HK-2 (cell line): ENCODE measurements at regions not wholly inside any gene's neighbourhood (a gene's known extent, or its start where the extent isn't known, plus 50 kb on each side); places are given as distances from the start of the nearest gene placed in this dataset.

Source experiments
- DNase-seq: peaks from one replicate; pipeline ENCODE4 v3.0.0-alpha.2; 2018; ENCODE audit not compliant: unreplicated experiment

DNA sequence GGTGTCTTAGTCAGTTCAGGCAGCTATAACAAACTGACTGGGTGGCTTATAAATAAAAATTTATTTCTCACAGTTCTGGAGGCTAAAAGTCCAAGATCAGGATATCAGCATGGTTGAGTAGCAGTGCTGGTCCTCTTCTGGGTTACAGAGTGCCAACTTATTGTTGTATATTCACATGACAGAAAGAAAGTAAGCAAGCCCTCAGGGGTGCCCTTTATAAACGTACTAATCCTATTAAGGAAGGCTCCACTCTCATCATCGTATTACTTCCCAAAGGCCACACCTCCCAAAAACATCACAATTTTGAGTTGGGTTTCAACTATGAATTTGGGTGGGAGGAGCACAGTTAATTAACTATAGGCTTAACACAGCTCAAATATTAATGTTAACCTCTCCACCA, 653.0 kb downstream of the DIPK2A start:
- DNase-seq = no peak

GRCh38 chr3:144626835-144627234, 655.2 kb downstream of the DIPK2A start:
- DNase-seq = no peak

DNA sequence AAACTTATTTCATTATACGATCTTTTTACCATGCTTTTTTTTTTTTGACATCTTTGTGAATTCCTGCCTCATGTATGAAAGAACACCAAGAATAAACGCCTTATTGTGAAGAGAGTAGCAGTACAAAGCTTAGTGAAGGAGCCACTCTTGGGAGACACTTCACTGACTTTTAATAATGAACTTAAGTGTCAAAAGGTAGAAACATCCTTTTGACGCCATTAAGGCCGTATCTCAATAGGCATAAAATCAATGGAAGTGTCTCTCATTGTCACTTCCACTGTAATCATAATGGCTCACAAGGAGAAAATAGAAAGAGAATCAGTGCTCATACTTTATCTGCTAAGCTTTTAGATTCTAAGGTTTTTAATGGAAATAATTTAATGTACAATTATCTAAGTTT, 657.8 kb downstream of the DIPK2A start:
- DNase-seq = no peak

- no peak for DNase-seq
Measured at GRCh38 chr3:144636833-144637232, 665.2 kb downstream of the DIPK2A start.

DNA sequence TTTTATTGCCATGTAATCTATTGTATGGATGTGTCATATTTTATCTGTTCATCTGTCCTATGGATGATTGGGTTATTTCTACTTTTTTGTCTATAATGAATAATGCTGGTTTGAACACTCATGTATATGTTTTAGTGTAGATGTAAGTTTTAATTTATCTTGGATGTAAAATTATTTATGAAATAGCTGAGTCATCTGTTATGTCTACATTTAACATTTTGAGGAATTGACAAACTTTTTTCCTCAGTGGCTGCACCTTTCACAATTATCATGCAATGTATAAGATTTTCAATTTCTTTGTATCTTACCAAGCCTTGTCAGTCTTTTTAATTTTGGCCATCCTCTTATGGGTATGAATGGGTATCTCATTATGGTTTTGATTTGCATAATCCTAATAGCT, 666.4 kb downstream of the DIPK2A start:
- no peak for DNase-seq

GRCh38 chr3:144643771-144644198, 672.2 kb downstream of the DIPK2A start:
- DNase-seq = no peak

GRCh38 chr3:144645300-144645699, 673.7 kb downstream of the DIPK2A start:
- DNase-seq = no peak

- DNase-seq = no peak
Measured at GRCh38 chr3:144650380-144650779, 678.8 kb downstream of the DIPK2A start.

- no peak for DNase-seq
Measured at GRCh38 chr3:144652573-144652972, 681.0 kb downstream of the DIPK2A start.

- no peak for DNase-seq
Measured at GRCh38 chr3:144655423-144655822, 683.8 kb downstream of the DIPK2A start.

GRCh38 chr3:144660186-144660585, 688.6 kb downstream of the DIPK2A start:
- DNase-seq = no peak

GRCh38 chr3:144662729-144663128, 691.1 kb downstream of the DIPK2A start:
- DNase-seq = no peak

DNA sequence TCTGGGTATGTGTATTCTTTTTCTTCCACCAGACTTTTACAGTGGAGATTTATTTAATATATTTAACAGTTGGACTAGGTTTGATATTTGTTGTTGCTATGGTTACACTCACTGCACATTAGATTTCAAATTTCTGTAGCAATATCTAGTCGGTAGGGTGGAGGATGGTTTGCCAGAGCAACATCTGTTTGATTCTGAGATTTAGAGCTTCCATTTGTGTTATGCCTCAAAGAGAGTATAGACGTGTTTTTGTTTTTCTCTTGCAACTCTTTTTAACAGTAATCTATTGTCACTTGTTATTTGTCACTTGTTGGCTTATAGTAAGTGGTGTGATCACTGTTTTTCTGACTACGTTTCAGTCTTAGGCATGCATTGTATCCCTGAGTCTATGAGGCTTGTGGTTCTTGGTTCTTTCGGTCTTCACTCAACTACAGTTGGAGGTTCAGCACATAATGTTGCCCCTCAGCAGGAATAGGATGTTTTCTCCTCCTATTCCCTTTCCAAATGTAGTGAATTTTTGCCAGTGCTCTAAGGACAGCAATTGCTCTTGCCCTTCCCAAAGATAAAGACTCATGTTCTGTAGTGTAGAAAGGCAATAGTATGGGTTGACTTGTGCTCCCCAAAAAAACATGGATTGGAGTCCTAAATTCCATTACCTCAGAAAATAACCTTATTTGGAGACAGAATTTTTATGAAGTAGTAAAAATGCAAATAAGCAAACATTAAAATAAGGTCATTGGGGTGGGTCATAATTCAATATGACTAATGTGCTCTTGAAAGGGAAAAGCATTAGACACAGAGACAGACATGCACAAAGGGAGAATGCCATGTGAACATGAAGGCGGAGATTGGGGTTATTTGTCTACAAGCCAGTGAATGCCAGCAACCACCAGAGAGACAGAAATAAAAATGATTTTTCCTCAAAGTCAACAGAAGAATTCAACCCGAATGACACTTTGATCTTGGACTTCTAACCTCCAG, 692.1 kb downstream of the DIPK2A start:
- no peak for DNase-seq

DNA sequence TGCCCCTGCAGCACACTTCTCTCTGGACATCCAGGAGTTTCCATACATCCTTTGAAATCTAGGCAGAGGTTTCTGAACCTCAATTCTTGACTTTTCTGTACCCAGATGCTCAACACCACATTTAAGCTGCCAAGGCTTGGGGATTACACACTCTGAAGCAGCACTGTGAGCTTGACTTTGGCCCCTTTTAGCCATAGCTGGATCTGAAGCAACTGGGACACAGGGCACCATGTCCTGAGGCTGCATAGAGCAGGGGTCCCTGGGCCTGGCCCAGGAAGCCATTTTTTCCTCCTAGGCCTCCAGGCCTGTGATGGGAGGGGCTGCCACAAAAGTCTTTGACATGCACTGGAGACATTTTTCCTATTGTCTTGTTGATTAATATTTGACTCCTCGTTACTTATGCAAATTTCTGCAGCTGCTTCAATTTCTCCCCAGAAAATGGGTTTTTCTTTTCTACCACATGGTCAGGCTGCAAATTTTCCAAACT, 694.0 kb downstream of the DIPK2A start:
- DNase-seq = no peak

- no peak for DNase-seq
Measured at GRCh38 chr3:144670571-144670970, 698.9 kb downstream of the DIPK2A start.

- no peak for DNase-seq
Measured at GRCh38 chr3:144677103-144677502, 705.5 kb downstream of the DIPK2A start.

GRCh38 chr3:144683065-144683464, 711.4 kb downstream of the DIPK2A start:
- no peak for DNase-seq

DNA sequence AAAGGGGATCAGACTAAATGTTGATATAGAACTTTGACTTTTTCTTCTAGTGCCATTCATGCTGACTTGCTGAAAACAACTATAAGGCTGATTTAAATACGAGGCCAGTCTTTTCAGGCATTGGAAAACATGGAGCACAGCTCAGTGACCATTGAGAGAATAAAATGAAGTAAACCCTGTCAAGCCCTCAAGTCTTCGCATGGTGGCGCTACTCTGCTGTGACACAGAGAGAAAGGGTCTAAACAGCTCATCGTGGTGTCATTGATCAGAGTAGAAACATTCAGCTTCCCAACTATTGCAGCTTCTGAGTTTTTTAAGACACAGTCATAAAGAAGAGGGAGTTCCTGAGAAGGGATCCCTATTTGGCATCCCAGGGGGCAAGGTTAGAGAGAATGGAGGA, 716.2 kb downstream of the DIPK2A start:
- no peak for DNase-seq

- no peak for DNase-seq
Measured at GRCh38 chr3:144692488-144692887, 720.9 kb downstream of the DIPK2A start.

- no peak for DNase-seq
Measured at GRCh38 chr3:144708437-144708836, 736.8 kb downstream of the DIPK2A start.

- DNase-seq = no peak
Measured at GRCh38 chr3:144737281-144737680, 765.7 kb downstream of the DIPK2A start.

GRCh38 chr3:144743225-144743668, 771.6 kb downstream of the DIPK2A start:
- DNase-seq = no peak

GRCh38 chr3:144744473-144744872, 772.9 kb downstream of the DIPK2A start:
- DNase-seq = no peak
